ENCODE measurements at regions not wholly inside any gene's neighbourhood (a gene's known extent, or its start where the extent isn't known, plus 50 kb on each side); places are given as distances from the start of the nearest gene placed in this dataset.

DNA sequence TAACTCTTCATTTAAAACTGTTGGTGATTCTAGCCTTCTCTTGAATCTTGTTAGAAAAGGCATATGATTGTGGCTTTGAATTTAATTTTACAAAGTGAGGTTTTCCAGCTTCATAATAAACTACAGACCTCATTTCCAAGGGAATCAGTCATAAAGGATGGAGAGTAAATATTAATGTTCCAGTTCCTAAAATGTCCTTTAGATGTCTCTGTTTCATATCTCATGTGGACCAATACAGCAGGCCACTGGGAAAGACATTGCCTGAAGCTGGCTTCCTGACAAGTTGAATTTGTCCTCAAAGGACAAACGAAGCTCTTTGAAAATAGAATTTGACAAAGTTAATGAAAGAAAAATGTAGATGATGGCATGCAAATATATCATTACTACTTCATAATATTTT is 125.4 kb downstream of the ZNF330 start:
- ChIA-PET CTCF (interaction anchor here (0.6 to 2.6 kb wide), 75 partner anchors 9 to 1565 kb away, joined by 3 to 38 read pairs (median 4); partner anchors contain the start of gene IL15), POLR2A (no interaction called here)
- Histone ChIP-seq H3K9ac (replicated peaks; ENCODE audit: extremely low read depth, insufficient read depth, low read length) (no peak overlapping the region), H2AFZ (ENCODE audit: low read depth, low read length) (no peak overlapping the region), H4K20me1 (replicated peaks; ENCODE audit: control insufficient read depth, extremely low read depth, insufficient read depth, low read length) (no peaks in the 10 kb centered on the region), H3K4me2 (ENCODE audit: insufficient read depth, low read length) (no peak overlapping the region), H3K27ac (ENCODE audit: insufficient read depth, low read depth, low read length) (no peak overlapping the region), H3K4me3 (replicated peaks in 1 of 3; ENCODE audit: insufficient read depth in 1 of 3, low read depth in 1 of 3, low read length in 3 of 3) (no peak overlapping the region), H3K27me3 (ENCODE audit: control insufficient read depth in 2 of 2, insufficient read depth in 2 of 2, low read length in 2 of 2) (no peaks in the 10 kb centered on the region), H3K36me3 (ENCODE audit: control insufficient read depth in 2 of 2, extremely low read depth in 1 of 2, insufficient read depth in 2 of 2, low read length in 2 of 2) (no peaks in the 10 kb centered on the region), H3K79me2 (ENCODE audit: control insufficient read depth, insufficient read depth, low read length) (no peaks in the 10 kb centered on the region), H3K9me3 (replicated peaks; ENCODE audit: control insufficient read depth, insufficient read depth, low read length) (no peaks in the 10 kb centered on the region), H3K9me1 (replicated peaks; ENCODE audit: control insufficient read depth, extremely low read depth, insufficient read depth, low read length) (peaks cover 3% of the 10 kb centered on the region), H3K4me1 (ENCODE audit: control insufficient read depth, extremely low read depth, insufficient read depth, low read length) (peaks cover 25% of the 10 kb centered on the region)
- dilution Hi-C loops (cut with MboI; ENCODE audit: extremely low pct_ligation_motif_present, low sequenced_read_pairs) (no loop called here), intact Hi-C loops (cut with micrococcal nuclease) (loop anchor here (1.0 to 10.0 kb wide), 10 partner anchors 308 to 1496 kb away; no protein-coding TSS in a partner anchor)
- TF ChIP-seq JUN (IDR thresholded peaks at IDR 0.05; ENCODE audit: borderline replicate concordance, insufficient read depth, insufficient read length, low read depth) (no peak), GATA2 (IDR thresholded peaks at IDR 0.05; ENCODE audit: insufficient read depth, insufficient read length, low read depth, low read length) (no peak), FOS (IDR thresholded peaks at IDR 0.05; ENCODE audit: borderline replicate concordance, insufficient read depth, low read length) (no peak), EZH2 (IDR thresholded peaks at IDR 0.05; ENCODE audit: borderline replicate concordance, low read depth, low read length, severe bottlenecking) (no peak)
- TF ChIP-seq, protein P1, sequence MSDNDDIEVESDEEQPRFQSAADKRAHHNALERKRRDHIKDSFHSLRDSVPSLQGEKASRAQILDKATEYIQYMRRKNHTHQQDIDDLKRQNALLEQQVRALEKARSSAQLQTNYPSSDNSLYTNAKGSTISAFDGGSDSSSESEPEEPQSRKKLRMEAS (IDR thresholded peaks at IDR 0.05; ENCODE audit: insufficient read depth, insufficient read length): no peak
- TF ChIP-seq, protein P2, sequence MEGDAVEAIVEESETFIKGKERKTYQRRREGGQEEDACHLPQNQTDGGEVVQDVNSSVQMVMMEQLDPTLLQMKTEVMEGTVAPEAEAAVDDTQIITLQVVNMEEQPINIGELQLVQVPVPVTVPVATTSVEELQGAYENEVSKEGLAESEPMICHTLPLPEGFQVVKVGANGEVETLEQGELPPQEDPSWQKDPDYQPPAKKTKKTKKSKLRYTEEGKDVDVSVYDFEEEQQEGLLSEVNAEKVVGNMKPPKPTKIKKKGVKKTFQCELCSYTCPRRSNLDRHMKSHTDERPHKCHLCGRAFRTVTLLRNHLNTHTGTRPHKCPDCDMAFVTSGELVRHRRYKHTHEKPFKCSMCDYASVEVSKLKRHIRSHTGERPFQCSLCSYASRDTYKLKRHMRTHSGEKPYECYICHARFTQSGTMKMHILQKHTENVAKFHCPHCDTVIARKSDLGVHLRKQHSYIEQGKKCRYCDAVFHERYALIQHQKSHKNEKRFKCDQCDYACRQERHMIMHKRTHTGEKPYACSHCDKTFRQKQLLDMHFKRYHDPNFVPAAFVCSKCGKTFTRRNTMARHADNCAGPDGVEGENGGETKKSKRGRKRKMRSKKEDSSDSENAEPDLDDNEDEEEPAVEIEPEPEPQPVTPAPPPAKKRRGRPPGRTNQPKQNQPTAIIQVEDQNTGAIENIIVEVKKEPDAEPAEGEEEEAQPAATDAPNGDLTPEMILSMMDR (IDR thresholded peaks at IDR 0.05; ENCODE audit: extremely low read depth in 1 of 2, insufficient read depth in 1 of 2, low read depth in 1 of 2, low read length in 2 of 2): peak; percentile 24 to 31
- BruUV-seq (replicated peaks): no TSS peak
- DNase-seq (ENCODE audit: low read depth, low spot score) (peak; percentile 73), FAIRE-seq (peak; percentile 75)
